ENCODE measurements at regions not wholly inside any gene's neighbourhood (a gene's known extent, or its start where the extent isn't known, plus 50 kb on each side); places are given as distances from the start of the nearest gene placed in this dataset.

DNA sequence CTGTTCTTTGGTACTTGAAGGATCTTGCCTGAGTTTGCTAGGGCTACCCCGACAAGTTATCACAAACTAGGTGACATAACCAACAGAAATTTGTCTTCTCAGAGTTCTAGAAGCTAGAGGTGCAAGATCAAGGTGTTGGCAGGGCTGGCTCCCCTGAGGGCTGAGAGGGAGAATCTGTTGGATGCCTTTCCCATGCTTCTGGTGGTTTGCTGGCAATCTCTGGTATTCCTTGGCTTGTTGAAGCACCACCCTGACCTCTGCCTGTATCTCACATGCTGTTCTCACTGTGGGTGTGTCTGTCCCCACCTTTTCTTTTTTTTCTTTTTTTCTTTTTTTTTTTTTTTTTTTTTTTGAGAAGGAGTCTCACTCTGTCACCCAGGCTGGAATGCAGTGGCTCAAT, 81.2 kb downstream of the VCPKMT start:
- TF ChIP-seq, protein P1, sequence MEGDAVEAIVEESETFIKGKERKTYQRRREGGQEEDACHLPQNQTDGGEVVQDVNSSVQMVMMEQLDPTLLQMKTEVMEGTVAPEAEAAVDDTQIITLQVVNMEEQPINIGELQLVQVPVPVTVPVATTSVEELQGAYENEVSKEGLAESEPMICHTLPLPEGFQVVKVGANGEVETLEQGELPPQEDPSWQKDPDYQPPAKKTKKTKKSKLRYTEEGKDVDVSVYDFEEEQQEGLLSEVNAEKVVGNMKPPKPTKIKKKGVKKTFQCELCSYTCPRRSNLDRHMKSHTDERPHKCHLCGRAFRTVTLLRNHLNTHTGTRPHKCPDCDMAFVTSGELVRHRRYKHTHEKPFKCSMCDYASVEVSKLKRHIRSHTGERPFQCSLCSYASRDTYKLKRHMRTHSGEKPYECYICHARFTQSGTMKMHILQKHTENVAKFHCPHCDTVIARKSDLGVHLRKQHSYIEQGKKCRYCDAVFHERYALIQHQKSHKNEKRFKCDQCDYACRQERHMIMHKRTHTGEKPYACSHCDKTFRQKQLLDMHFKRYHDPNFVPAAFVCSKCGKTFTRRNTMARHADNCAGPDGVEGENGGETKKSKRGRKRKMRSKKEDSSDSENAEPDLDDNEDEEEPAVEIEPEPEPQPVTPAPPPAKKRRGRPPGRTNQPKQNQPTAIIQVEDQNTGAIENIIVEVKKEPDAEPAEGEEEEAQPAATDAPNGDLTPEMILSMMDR (IDR thresholded peaks at IDR 0.05; ENCODE audit: low read depth, low read length): no peak
- TF ChIP-seq EZH2phosphoT487 (IDR thresholded peaks at IDR 0.05; ENCODE audit: low read depth): no peak
